ENCODE measurements at regions not wholly inside any gene's neighbourhood (a gene's known extent, or its start where the extent isn't known, plus 50 kb on each side); places are given as distances from the start of the nearest gene placed in this dataset.
A peak's percentile ranks its signal among the peaks of the same experiment; 100 is the strongest.

GRCh38 chr7:131921016-131921415 is 364.6 kb upstream of the PODXL start:
- Histone ChIP-seq H3K27me3 (no peaks in the 10 kb centered on the region), H3K27ac (no peak overlapping the region), H3K4me3 (no peak overlapping the region), H3K4me1 (no peaks in the 10 kb centered on the region), H3K9me3 (no peaks in the 10 kb centered on the region), H3K36me3 (no peaks in the 10 kb centered on the region)
- no peak for DNase-seq (ENCODE audit: low spot score in 2 of 2)
- TF ChIP-seq CTCF (IDR thresholded peaks at IDR 0.05) (no peak), EP300 (IDR thresholded peaks at IDR 0.05) (no peak), POLR2A (IDR thresholded peaks at IDR 0.05) (no peak)
- 7% methylated on average over 1 of the region's 1 CpG for WGBS

- no peak for TF ChIP-seq EP300 (IDR thresholded peaks at IDR 0.05)
- no peak for TF ChIP-seq CTCF (IDR thresholded peaks at IDR 0.05)
- no peak for TF ChIP-seq POLR2A (IDR thresholded peaks at IDR 0.05)
- no peak for TF ChIP-seq POLR2AphosphoS5 (IDR thresholded peaks at IDR 0.05)
- WGBS, result 60% methylated on average over 7 of the region's 7 CpGs
- DNase-seq (ENCODE audit: low spot score in 2 of 2), result peak in 1 of 2 donors; percentile 66
Observed at GRCh38 chr7:131919920-131920709, 363.7 kb upstream of the PODXL start.

GRCh38 chr7:131911112-131911511 is 354.7 kb upstream of the PODXL start:
- H3K9me3 ChIP-seq, result no peaks in the 10 kb centered on the region
- H3K27me3 ChIP-seq, result peaks cover 65% of the 10 kb centered on the region
- no peak overlapping the region for H3K27ac ChIP-seq
- H3K4me1 ChIP-seq, result peaks cover 5% of the 10 kb centered on the region
- TF ChIP-seq POLR2AphosphoS5 (IDR thresholded peaks at IDR 0.05) (no peak), EP300 (IDR thresholded peaks at IDR 0.05) (no peak), POLR2A (IDR thresholded peaks at IDR 0.05) (no peak), CTCF (IDR thresholded peaks at IDR 0.05) (no peak)
- WGBS, result 50% methylated on average over 2 of the region's 2 CpGs
- DNase-seq (ENCODE audit: low spot score in 2 of 2), result no peak
- H3K36me3 ChIP-seq, result no peaks in the 10 kb centered on the region
- H3K4me3 ChIP-seq, result no peak overlapping the region

More at GRCh38 chr7:131919920-131920709, 363.7 kb upstream of the PODXL start:
- Histone ChIP-seq H3K4me1 (no peaks in the 10 kb centered on the region), H3K27ac (no peak overlapping the region), H3K27me3 (no peaks in the 10 kb centered on the region), H3K4me3 (no peak overlapping the region), H3K36me3 (no peaks in the 10 kb centered on the region), H3K9me3 (no peaks in the 10 kb centered on the region)

GRCh38 chr7:131909151-131909768 is 352.8 kb upstream of the PODXL start:
- no peak for DNase-seq (ENCODE audit: low spot score in 2 of 2)
- peak overlapping the region; percentile 41 for H3K4me3 ChIP-seq
- H3K9me3 ChIP-seq, result no peaks in the 10 kb centered on the region
- H3K4me1 ChIP-seq, result peaks cover 5% of the 10 kb centered on the region
- H3K27ac ChIP-seq, result no peak overlapping the region
- no peaks in the 10 kb centered on the region for H3K36me3 ChIP-seq
- TF ChIP-seq CTCF (IDR thresholded peaks at IDR 0.05), result no peak
- no peak for TF ChIP-seq POLR2AphosphoS5 (IDR thresholded peaks at IDR 0.05)
- TF ChIP-seq POLR2A (IDR thresholded peaks at IDR 0.05), result no peak
- no peak for TF ChIP-seq EP300 (IDR thresholded peaks at IDR 0.05)
- WGBS, result 17% methylated on average over 15 of the region's 68 CpGs
- H3K27me3 ChIP-seq, result peaks cover 81% of the 10 kb centered on the region

- H3K36me3 ChIP-seq, result no peaks in the 10 kb centered on the region
- no peak overlapping the region for H3K27ac ChIP-seq
- no peaks in the 10 kb centered on the region for H3K9me3 ChIP-seq
- TF ChIP-seq POLR2A (IDR thresholded peaks at IDR 0.05) (no peak), EP300 (IDR thresholded peaks at IDR 0.05) (no peak), CTCF (IDR thresholded peaks at IDR 0.05) (no peak), POLR2AphosphoS5 (IDR thresholded peaks at IDR 0.05) (no peak)
- H3K27me3 ChIP-seq, result peaks cover 83% of the 10 kb centered on the region
- WGBS, result 84% methylated on average over 7 of the region's 7 CpGs
- H3K4me3 ChIP-seq, result peak overlapping the region; percentile 41
- no peak for DNase-seq (ENCODE audit: low spot score in 2 of 2)
- peaks cover 5% of the 10 kb centered on the region for H3K4me1 ChIP-seq
Observed at GRCh38 chr7:131908714-131909113, 352.3 kb upstream of the PODXL start.
